Cerebellar cortex (tissue), 1 donor: ENCODE measurements at regions not wholly inside any gene's neighbourhood (a gene's known extent, or its start where the extent isn't known, plus 50 kb on each side); places are given as distances from the start of the nearest gene placed in this dataset.

Experiments
- DNase-seq: peaks from one replicate; pipeline ENCODE4 v3.0.0-alpha.2; 2015; ENCODE audit warnings: low spot score

DNA sequence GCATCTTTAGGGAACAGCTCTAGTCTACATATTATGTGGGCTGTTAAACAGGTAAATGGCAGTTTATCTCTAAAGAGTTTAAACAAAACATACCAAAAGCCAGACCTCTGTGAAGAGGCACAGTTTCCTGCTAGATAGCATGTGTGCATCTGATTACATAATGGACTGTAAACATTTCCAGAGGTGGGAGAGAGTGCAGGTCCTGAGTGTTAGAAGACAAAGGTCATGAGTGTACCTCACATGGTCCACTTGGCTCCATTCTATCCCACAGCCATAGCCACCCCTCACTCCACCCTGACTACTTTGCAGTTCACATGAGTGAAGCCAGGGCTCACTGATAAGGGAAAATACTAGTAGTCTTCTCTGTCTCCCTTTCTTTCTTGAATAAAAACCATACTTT, 233.4 kb downstream of the MTX2 start:
- DNase-seq, result no peak

DNA sequence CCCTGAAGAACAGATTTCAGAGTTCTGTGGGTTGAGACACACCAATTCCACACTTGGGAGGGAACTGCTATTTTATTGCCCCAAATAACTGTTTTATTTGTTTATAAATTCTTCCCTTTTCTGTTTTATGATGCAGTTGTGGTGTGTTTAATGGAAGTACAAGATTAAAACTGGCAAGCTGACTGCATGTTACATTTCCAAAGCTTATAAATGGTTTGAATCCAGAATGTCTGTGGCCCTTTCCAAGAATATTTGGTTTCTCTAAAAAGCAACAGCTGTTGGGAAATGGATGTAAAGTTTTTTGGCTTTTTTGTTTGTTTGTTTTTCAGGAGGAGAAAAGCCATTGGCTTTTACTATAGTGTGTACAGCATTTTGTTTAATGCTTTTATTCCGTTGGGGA, 234.5 kb downstream of the MTX2 start:
- no peak for DNase-seq

DNA sequence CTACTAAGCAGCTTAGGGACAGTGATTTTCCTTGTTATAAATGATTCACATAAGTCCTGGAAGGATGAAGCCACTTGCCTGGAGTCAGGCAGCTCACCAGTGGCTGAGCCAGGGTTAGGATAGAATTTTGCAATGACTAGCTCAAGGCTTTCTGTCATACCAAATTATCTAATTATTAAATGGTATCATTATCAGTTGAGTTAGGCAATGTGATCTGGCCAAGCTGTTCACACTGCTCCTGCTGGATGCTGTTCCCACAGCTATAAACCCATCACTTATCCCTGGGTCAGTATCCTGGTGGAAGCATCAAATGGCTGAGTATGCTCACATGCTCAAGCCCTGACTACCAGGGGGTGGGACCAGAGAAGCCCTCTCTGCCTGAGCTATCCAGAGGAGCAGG, 235.2 kb downstream of the MTX2 start:
- no peak for DNase-seq

- no peak for DNase-seq
Observed at GRCh38 chr2:176507786-176508185, 238.5 kb downstream of the MTX2 start.

- DNase-seq, result no peak
Observed at GRCh38 chr2:176508374-176508773, 239.1 kb downstream of the MTX2 start.

DNA sequence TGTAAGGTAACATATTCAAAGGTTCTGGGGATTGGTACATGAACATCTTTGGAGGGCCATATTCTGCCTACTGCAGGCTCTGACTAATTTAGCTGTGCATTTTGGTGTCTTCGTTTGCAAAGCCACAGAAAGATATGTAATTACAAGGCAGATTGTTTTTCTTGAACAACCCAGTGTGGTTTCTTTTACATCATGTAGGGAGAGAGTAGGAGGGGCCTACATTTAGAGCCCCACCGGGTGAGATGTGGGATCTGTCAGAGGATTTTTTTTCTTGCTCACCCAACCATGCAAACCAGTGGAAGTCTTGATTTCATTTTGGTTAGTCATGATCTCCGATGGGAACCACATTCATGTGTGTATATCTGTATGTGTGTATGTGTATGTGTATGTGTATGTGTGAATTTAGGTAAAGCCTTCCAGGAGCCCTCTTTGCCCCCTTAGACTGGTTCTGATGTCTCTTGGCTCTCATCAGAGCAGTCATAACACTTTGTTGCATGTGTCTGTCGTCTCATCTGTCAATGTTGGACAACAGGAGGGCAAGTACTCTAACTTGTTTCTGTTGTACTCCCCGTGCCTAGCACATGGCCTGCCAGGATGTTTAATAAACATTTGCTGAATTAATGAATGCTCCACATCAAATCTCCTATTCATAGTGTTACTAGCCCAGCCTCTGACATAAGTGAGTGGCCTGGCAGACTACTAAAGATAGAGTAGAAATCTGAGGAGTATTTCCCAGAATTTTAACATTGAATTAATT, 239.9 kb downstream of the MTX2 start:
- no peak for DNase-seq

- DNase-seq, result no peak
Observed at GRCh38 chr2:176514276-176514675, 245.0 kb downstream of the MTX2 start.

DNA sequence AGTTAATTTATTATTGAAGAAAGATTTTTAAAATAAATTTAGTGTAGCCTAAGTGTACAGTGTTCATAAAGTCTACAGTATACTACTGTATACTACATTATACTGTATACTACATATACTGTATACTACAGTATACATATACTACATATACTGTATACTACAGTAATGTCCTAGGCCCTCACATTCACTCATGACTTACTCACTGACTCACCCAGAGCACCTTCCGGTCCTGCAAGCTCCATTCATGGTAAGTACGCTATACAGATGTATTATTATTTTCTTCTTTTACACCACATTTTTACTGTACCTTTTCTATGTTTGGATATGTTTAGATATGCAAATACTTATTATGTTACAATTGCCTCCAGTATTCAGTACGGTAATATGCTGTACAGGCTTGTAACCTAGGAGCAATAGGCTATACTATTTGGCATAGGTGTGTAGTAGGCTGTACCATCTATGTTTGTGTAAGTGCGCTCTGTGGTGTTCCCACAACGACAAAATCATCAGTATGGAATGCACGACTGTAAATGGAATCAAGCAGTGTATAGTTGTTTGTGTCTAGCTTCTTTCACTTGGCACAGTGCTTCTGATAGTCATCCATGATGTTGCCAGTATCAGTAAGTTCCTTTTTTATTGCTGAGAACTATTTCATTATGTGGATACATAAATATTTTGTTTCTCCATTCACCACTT, 245.7 kb downstream of the MTX2 start:
- no peak for DNase-seq

DNA sequence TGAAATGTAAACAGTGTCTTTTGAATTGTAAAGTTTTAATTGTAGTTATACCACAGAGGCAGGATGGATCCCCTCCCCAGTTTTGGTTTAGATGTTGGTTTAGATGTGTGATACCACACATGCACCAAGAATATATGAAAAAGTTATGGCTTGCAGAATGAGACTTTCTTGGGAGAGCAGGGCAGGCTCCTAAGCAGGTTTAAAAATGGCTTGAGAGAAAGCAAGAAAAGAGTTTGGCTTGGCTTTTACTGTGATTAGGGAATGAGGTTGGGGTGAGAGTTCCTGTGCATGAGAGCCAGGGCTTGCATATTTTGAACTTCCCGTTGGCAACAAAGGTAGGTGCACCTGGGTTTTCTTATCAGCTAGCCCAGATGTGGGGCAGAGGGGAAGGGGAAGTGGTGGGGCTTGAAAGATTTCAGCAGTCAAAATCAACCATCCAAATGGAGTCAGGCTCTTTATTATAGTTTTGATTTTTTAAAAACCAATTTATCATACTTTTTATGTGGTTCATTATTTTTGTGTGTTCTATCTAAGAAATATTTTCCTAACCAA, 246.9 kb downstream of the MTX2 start:
- DNase-seq, result no peak

GRCh38 chr2:176518823-176519222, 249.6 kb downstream of the MTX2 start:
- DNase-seq, result no peak

GRCh38 chr2:176521878-176522670, 252.8 kb downstream of the MTX2 start:
- no peak for DNase-seq

- no peak for DNase-seq
Observed at GRCh38 chr2:176525086-176525485, 255.8 kb downstream of the MTX2 start.

GRCh38 chr2:176526995-176527901, 258.0 kb downstream of the MTX2 start:
- DNase-seq, result no peak

GRCh38 chr2:176531608-176532007, 262.4 kb downstream of the MTX2 start:
- no peak for DNase-seq

GRCh38 chr2:176533505-176534193, 264.4 kb downstream of the MTX2 start:
- no peak for DNase-seq

GRCh38 chr2:176534798-176535466, 265.7 kb downstream of the MTX2 start:
- no peak for DNase-seq

GRCh38 chr2:176535467-176536113, 266.3 kb downstream of the MTX2 start:
- DNase-seq, result no peak

DNA sequence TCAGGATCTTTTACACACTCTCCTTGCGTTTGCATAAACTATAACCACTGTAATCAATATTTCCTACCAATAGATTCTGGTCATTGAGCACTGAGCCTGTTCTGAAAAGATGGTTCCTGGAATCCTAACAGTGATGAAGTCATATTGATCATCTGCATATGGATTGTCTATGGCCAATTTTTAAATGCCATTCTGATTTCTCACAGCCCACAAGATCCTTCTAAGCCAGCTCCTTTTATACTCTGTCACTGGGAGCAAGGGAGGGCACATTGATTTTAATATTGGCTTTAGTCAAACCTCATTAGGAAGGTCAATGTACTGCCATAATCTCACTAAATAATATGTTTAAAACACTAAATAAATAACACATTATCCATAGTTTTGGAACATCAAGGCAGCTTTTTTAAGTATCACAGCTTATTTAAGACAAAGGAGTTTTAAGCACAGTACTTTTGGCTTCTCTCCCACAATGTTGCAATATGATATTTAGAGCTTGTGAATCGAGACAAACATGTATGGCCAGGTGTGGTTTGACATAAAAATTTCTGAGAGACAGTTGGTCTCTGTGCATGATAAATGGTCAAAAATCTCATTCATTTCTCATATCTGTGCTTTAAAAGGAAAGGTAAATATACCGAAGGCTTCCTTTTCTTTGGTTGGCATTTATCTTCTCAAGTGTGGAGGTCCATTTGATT, 267.3 kb downstream of the MTX2 start:
- DNase-seq, result no peak

DNA sequence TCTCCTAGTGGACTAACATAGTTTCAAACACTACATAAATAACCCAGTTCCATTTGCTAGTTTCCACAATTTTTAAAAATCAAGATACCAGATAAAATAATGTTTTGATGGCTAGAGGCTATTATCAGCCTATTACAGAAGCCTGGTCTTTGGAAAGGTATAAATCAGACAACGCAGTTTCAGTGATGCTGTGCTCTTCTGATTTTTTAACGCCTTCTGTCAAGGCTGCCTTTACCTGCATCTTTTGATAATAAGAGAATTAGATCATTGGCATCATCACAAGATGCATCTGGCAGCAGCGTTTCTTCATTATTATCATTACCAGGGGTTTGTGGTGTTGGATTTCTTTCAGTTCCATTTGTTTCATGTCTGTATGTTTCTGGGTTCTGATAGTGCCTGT, 268.7 kb downstream of the MTX2 start:
- no peak for DNase-seq
